GM19043 (cell line): ENCODE measurements at regions not wholly inside any gene's neighbourhood (a gene's known extent, or its start where the extent isn't known, plus 50 kb on each side); places are given as distances from the start of the nearest gene placed in this dataset.
"Not testable (repeated sequence)": the region's sequence is repeated elsewhere in the genome, so short reads cannot be mapped to it uniquely, and the experiment has no call there.

Experiments used
- ATAC-seq: cut with Tn5 transposase; IDR thresholded peaks from one replicate; pipeline ENCODE4 v1.9.1; 2021; ENCODE audit warnings: low read depth; ENCODE audit not compliant: unreplicated experiment

- ATAC-seq = no peak
These were observed 218.9 kb downstream of the MAF start for GRCh38 chr16:79381603-79382042.

GRCh38 chr16:79380995-79381602, 219.4 kb downstream of the MAF start:
- ATAC-seq = no peak

- ATAC-seq = no peak
These were observed 221.4 kb downstream of the MAF start for GRCh38 chr16:79379095-79379494.

GRCh38 chr16:79377082-79377481, 223.5 kb downstream of the MAF start:
- ATAC-seq = not testable (repeated sequence)

- no peak for ATAC-seq
These were observed 225.2 kb downstream of the MAF start for GRCh38 chr16:79375351-79375750.

- no peak for ATAC-seq
These were observed 227.9 kb downstream of the MAF start for GRCh38 chr16:79372503-79373184.

GRCh38 chr16:79370736-79371135, 229.8 kb downstream of the MAF start:
- no peak for ATAC-seq

- no peak for ATAC-seq
These were observed 230.7 kb downstream of the MAF start for GRCh38 chr16:79369796-79370195.

GRCh38 chr16:79367822-79368221, 232.7 kb downstream of the MAF start:
- no peak for ATAC-seq

- no peak for ATAC-seq
These were observed 233.9 kb downstream of the MAF start for GRCh38 chr16:79366635-79367034.

- ATAC-seq = no peak
These were observed 234.8 kb downstream of the MAF start for GRCh38 chr16:79365702-79366101.

- ATAC-seq = no peak
These were observed 237.1 kb downstream of the MAF start for GRCh38 chr16:79363484-79363883.

- no peak for ATAC-seq
These were observed 237.5 kb downstream of the MAF start for GRCh38 chr16:79363035-79363434.

GRCh38 chr16:79362300-79362970, 238.1 kb downstream of the MAF start:
- no peak for ATAC-seq

- no peak for ATAC-seq
These were observed 239.3 kb downstream of the MAF start for GRCh38 chr16:79361132-79361751.

GRCh38 chr16:79360267-79360666, 240.3 kb downstream of the MAF start:
- ATAC-seq = no peak

- no peak for ATAC-seq
These were observed 241.5 kb downstream of the MAF start for GRCh38 chr16:79359082-79359481.

GRCh38 chr16:79358188-79358587, 242.3 kb downstream of the MAF start:
- ATAC-seq = no peak

- ATAC-seq = no peak
These were observed 244.8 kb downstream of the MAF start for GRCh38 chr16:79355600-79356358.

- no peak for ATAC-seq
These were observed 248.6 kb downstream of the MAF start for GRCh38 chr16:79351927-79352326.

- no peak for ATAC-seq
These were observed 250.7 kb downstream of the MAF start for GRCh38 chr16:79349803-79350202.
